Stimulated activated CD8-positive, alpha-beta memory T cell treated with anti-CD3 and anti-CD28 coated beads, Interleukin-15, amount 100 ng/mL, for 48 hours (primary cell): ENCODE measurements at regions not wholly inside any gene's neighbourhood (a gene's known extent, or its start where the extent isn't known, plus 50 kb on each side); places are given as distances from the start of the nearest gene placed in this dataset.

Experiments
- DNase-seq, 2 donors: peaks; one replicate each; pipeline ENCODE4 v3.0.0-alpha.2; 2020; ENCODE audit warnings: low read depth in 2 of 2

- DNase-seq: no peak
Measured at GRCh38 chr2:217275091-217275490, 415.2 kb upstream of the TNP1 start.

DNA sequence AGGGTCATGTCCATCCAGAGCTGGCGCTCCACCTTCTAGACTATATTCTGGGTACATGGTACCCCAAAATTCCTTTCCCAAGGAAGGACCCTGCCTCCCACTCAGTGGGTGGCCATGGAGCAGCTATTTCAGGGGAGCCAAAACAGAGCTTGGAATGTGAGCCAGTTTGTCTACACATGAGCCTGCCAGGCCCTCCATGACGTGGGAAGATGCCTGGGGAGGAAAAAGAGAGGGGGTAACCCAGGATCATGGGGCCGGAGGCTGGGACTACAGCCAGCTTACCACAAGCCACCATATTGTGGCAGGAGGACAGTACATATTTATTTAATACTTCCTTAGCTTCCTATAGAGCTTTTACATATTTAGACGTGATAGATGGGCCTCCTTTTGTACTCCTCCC is 414.7 kb upstream of the TNP1 start:
- no peak for DNase-seq

GRCh38 chr2:217273851-217274250 is 414.0 kb upstream of the TNP1 start:
- no peak for DNase-seq

DNA sequence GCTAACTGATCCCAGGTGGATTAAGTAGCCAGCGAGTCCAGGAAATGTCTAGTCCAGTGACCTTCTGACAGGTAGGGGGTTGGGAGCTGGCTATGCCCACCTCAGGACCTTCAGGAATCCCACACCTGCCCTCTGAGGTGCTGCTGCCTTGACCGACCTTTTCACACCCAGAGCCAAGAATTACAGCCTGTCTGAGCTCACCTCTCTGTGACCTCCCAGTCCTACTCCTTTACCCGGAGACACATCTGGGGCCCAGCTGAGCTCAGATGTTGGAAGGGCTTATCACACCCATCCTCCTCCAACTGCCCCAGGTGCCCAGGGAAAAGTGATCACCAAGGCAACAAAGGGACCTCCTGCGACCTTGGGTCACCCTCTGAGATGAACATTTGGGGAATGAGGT is 413.3 kb upstream of the TNP1 start:
- no peak for DNase-seq

- DNase-seq: no peak
Measured at GRCh38 chr2:217271813-217272212, 411.9 kb upstream of the TNP1 start.

DNA sequence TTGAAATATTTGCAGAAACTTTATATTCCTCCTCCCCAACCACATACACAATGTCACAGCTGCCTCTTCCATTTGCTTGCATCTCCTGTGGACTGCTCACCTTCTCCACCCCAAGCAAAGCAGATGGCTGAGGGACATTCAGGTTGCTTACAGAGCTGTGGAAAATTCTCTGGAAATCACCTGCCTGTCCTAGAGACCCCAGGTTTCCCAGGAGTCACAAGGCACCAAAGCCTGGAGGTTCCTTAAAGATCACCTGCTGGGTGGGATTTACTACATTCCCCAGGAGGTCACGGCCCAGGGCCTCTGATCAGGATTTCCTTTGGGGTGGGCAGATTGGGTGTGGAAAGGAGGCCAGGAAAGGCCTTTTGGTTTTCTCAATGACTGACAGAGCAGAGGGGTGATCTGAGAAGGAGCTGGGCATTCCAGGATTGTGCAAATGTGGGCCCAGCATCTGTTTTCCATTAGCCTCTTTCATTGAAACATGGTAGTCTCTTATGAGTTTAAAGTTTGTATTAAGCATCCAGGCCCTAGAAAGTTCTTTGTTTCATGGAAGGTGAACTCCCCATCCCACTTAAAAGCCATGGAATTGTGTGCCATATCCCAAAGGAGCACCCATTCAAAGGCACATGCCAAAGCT is 410.7 kb upstream of the TNP1 start:
- DNase-seq: no peak

DNA sequence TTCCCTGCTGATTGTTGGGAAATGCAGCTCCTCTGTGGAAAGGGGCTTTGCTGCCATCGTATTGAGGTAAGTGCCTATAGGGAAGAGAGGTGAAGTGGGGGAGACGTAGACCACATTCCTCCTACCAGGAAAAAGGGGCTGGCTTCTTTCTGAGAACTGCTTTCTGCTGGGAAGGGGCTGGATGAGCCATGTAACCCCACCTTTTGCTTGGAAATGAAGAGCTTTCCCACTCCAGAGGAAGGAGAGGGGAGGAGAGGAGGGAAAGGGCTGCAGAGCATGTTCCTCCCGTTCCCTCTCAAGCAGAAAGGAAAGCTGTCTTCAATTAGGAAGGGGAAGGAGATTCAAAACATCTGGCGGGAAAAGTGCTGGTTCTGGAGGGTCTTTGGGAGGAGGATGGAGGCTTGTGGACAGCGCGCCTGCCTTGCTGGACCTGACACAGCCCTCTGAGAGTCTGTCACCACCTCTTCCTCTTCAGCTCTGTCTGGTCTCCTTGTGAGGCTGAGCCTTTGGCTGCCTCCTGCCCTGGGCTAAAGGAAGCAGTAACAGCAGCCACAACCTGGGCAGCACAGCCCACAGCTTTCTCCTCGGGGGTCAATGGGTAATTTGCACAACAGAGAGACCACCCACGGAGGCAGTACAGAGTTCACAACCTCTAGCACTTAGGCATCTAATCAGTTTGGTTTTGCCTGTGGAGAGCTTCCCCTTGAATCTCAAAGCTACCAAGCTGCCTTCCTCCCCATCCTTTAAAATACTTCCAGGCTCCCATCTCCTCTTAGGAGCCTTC is 410.0 kb upstream of the TNP1 start:
- no peak for DNase-seq

DNA sequence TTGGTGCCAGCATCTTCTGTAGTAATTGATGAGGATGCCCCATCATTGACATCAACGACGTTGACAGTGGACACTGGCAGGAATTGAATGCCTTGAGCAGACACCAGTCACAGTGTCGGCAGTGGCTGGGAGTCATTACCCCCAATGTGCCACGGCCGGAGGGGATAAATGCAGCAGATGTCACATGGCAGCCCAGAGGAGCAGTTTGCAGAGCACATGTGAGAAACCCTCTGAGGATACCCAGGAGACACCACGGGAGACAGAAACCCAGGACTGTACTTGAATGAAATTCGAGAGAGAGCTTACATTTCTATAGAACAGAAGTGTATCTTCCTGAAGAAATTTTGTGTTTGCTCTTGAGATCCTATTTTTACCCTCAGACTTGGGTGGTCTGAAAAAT is 409.1 kb upstream of the TNP1 start:
- no peak for DNase-seq

- no peak for DNase-seq
Measured at GRCh38 chr2:217267758-217268157, 407.9 kb upstream of the TNP1 start.

- DNase-seq: no peak
Measured at GRCh38 chr2:217263756-217264155, 403.9 kb upstream of the TNP1 start.

- DNase-seq: no peak
Measured at GRCh38 chr2:217262911-217263310, 403.0 kb upstream of the TNP1 start.

DNA sequence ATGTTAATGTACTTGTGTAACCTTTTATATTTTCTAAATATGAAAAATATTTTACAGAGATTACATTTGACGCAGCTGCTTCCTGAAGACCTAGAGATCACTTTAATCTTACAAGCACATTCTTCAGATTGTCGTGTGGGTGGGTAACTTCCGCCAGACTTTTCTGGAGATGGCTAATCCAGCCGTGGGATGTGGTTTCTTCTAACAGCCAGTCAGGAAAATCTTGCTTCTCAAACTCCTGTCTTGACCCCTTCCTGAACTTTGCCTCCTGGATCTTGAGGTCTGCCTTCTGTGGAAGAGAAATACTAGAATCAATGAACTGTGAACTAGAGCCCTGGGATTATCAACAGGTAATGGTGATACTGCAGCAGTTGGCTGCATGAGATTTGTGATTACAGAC is 401.6 kb upstream of the TNP1 start:
- DNase-seq: no peak

DNA sequence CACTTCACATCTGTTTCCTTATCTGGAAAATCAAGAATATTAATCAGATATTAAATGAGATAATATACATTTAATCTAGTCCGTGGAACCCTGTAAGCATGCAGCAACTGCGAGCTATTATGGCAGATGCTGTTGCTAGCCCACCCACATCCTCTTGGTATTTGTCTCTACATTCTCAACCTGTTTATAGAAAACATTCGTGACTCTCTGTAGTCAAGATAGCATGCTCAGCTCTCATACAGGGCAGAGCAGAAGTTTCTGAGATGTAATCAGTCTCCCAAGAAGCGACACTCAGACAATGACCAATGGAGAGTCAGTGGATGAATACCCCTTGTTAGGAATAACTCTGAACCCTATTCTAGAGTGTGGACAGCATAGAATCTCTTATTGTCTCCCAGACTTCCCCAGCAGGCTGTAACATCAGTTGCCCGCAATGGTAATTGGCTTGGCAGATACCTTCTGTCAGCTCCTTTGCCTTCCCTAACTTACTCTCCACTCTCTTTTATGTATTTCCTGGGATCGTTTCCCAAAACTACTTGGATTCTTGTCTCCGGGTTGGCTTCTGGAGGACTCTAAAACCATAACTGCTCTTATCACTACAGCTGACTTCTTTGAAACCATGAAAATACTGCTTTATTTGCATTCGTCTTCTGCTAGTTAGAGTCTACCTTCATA is 400.7 kb upstream of the TNP1 start:
- no peak for DNase-seq

GRCh38 chr2:217258170-217258569 is 398.3 kb upstream of the TNP1 start:
- DNase-seq: no peak

DNA sequence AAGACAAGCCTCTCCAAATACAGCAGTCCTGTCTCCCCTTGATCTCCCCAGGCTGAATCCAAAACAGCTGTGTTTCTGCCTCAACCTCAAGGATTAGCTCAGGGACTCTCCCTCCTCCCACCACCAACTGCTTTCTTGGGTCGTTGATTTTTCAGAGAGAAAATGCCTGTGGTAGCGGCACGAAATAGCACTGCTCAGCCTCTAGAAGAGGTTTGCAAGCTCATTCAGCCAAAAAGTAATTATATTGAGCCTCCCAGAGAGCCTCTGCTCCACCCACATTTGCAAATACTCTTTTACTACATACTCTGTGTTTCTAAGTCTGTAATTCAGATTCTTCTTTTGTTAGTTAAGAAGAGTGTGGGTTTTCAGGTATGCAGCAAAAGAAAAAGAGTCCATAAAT is 396.4 kb upstream of the TNP1 start:
- DNase-seq: no peak

- DNase-seq: no peak
Measured at GRCh38 chr2:217254111-217254510, 394.2 kb upstream of the TNP1 start.

GRCh38 chr2:217252181-217252580 is 392.3 kb upstream of the TNP1 start:
- DNase-seq: no peak

GRCh38 chr2:217250013-217250524 is 390.2 kb upstream of the TNP1 start:
- DNase-seq: no peak

DNA sequence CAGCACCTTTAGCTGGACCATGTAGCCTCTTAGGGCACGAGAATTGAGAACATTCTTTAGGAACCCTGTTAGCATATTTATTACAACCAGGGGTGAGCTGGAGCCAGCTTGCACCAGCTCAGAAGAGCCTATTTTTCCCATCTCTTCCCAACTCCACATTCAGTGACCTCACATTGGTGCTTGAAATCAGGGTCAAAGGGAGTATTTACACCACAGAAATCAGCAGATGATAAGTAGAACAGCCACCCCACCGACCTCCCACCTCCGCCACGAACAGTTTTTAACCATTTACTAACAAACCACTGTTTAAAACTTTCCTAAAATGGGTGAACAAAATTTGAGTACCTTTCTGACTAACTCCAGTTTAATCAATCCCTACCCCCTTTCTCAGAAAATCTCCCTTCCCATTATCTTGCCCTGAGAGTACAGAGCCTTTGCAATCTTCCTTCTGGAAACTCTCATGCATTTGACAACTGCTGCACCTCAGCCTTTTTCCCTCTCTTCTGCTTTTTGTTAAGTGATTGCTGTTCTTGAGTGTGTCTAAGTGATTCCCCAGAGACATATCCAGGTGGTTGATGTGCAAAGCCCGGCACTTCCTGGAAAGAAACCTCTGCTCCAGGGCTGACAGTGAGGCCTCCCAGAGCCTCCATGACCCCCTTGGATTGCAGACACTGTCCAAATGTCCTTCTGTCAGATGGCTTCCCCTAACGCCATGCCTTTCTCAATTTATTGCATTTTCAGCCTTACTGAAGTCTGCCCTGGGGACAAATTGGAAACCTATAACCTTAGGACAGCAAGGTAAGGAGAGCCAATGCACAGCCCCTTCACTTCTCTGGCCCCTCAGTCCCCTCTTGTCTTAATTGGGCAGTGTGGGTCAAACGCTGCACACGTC is 389.5 kb upstream of the TNP1 start:
- DNase-seq: no peak

DNA sequence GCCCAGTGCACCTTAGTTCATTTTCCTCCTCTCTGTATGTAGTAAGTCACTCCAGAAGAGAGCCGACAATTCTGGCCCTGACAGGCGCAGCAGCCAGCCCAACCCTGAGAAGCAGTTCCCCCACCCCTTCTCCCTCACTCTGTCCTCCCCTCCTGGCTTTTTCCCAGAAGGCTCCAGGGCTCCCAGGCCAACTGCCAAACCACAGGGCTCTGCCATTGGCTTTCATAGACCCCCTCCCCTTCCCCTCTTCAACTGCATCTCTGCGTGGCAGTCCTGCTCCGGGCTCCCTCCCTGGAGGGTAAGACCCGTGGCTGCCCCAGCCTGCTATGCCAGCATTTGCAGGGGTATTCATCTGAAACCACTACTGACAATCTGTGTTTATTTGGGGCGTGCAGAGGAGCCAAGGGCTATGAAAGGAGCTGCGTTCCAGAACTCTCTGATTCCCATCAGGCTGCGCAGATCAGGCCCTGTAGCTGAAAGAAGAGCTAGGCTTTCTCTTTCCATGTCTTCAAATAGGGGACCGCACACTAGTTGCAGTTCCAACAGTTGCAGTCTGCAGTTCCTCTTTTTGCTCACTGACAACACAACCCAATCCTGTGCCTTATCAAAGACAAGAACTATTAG is 388.6 kb upstream of the TNP1 start:
- DNase-seq: no peak

DNA sequence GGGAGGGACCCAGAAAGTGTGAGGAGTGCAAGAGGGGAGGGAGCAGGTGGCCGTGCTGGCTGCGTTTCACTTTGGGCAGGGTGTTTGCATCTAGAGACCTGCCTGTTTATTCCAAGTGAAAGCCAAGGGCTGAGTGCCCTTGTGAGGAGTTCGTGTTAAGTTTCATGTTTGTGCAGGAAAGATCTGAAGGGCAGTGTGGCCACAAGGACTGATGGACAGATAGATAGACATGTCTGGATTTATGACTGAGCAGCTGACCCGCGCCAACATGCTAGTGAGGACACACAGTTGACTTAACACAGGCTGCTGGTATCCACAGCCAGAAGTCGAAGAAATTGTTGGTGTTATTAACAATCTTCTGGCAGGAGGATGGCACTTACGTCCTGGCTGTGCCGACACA is 387.6 kb upstream of the TNP1 start:
- no peak for DNase-seq
